Mucosa of rectum (tissue), 2 donors: ENCODE measurements at regions not wholly inside any gene's neighbourhood (a gene's known extent, or its start where the extent isn't known, plus 50 kb on each side); places are given as distances from the start of the nearest gene placed in this dataset.

Experiments
- H3K27ac ChIP-seq, 2 donors: one replicate each; pipeline ENCODE4 v1.7.0; 2013; ENCODE audit warnings: inconsistent platforms in 2 of 2, low read depth in 2 of 2, low read length in 2 of 2
- H3K27me3 ChIP-seq, 2 donors: one replicate each; pipeline ENCODE4 v1.7.0; 2013; ENCODE audit warnings: low read length in 2 of 2; ENCODE audit not compliant: control insufficient read depth in 2 of 2, insufficient read depth in 2 of 2
- H3K36me3 ChIP-seq, 2 donors: one replicate each; pipeline ENCODE4 v1.7.0; 2013; ENCODE audit warnings: low read length in 2 of 2; ENCODE audit not compliant: control insufficient read depth in 2 of 2, insufficient read depth in 2 of 2
- H3K4me1 ChIP-seq, 2 donors: one replicate each; pipeline ENCODE4 v1.7.0; 2013; ENCODE audit warnings: low read length in 2 of 2, mild to moderate bottlenecking in 1 of 2; ENCODE audit not compliant: control insufficient read depth in 2 of 2, insufficient read depth in 2 of 2
- H3K4me3 ChIP-seq, 2 donors: one replicate each; pipeline ENCODE4 v1.7.0; 2013; ENCODE audit warnings: low read length in 2 of 2
- H3K9ac ChIP-seq, 2 donors: one replicate each; pipeline ENCODE4 v1.7.0; 2013; ENCODE audit warnings: low read length in 2 of 2, low read depth in 1 of 2, mild to moderate bottlenecking in 1 of 2
- H3K9me3 ChIP-seq, 2 donors: one replicate each; pipeline ENCODE4 v1.7.0; 2013; ENCODE audit warnings: low read length in 2 of 2; ENCODE audit not compliant: control insufficient read depth in 2 of 2
- donor health status: healthy.
- donor health status: Normal muscosa, but diverticular disease.

- H3K9me3 ChIP-seq = no peaks in the 10 kb centered on the region
- no peaks in the 10 kb centered on the region for H3K4me1 ChIP-seq
- no peaks in the 10 kb centered on the region for H3K27me3 ChIP-seq
- H3K36me3 ChIP-seq = no peaks in the 10 kb centered on the region
- no peak overlapping the region for H3K4me3 ChIP-seq
- H3K27ac ChIP-seq = no peak overlapping the region
- no peak overlapping the region for H3K9ac ChIP-seq
Observed at GRCh38 chr12:91978143-91978542, 167.5 kb downstream of the BTG1 start.

GRCh38 chr12:91975891-91976290, 169.8 kb downstream of the BTG1 start:
- Histone ChIP-seq H3K9me3 (no peaks in the 10 kb centered on the region), H3K36me3 (no peaks in the 10 kb centered on the region), H3K4me1 (no peaks in the 10 kb centered on the region), H3K4me3 (no peak overlapping the region), H3K27me3 (no peaks in the 10 kb centered on the region), H3K27ac (no peak overlapping the region), H3K9ac (no peak overlapping the region)

- H3K4me3 ChIP-seq = no peak overlapping the region
- H3K9ac ChIP-seq = no peak overlapping the region
- H3K9me3 ChIP-seq = no peaks in the 10 kb centered on the region
Observed at GRCh38 chr12:91974541-91975085, 171.0 kb downstream of the BTG1 start.

GRCh38 chr12:91973813-91974212, 171.8 kb downstream of the BTG1 start:
- no peaks in the 10 kb centered on the region for H3K36me3 ChIP-seq
- H3K9me3 ChIP-seq = no peaks in the 10 kb centered on the region
- no peak overlapping the region for H3K27ac ChIP-seq
- no peaks in the 10 kb centered on the region for H3K4me1 ChIP-seq
- no peak overlapping the region for H3K4me3 ChIP-seq
- no peak overlapping the region for H3K9ac ChIP-seq
- H3K27me3 ChIP-seq = no peaks in the 10 kb centered on the region

More at GRCh38 chr12:91974541-91975085, 171.0 kb downstream of the BTG1 start:
- Histone ChIP-seq H3K27me3 (no peaks in the 10 kb centered on the region), H3K4me1 (no peaks in the 10 kb centered on the region), H3K27ac (no peak overlapping the region), H3K36me3 (no peaks in the 10 kb centered on the region)

- no peaks in the 10 kb centered on the region for H3K36me3 ChIP-seq
- H3K9me3 ChIP-seq = no peaks in the 10 kb centered on the region
- no peaks in the 10 kb centered on the region for H3K4me1 ChIP-seq
- no peaks in the 10 kb centered on the region for H3K27me3 ChIP-seq
- no peak overlapping the region for H3K4me3 ChIP-seq
- H3K27ac ChIP-seq = no peak overlapping the region
- H3K9ac ChIP-seq = no peak overlapping the region
Observed at GRCh38 chr12:91972896-91973295, 172.8 kb downstream of the BTG1 start.

- H3K4me3 ChIP-seq = no peak overlapping the region
- H3K9me3 ChIP-seq = no peaks in the 10 kb centered on the region
- H3K4me1 ChIP-seq = no peaks in the 10 kb centered on the region
- H3K9ac ChIP-seq = no peak overlapping the region
- H3K27ac ChIP-seq = no peak overlapping the region
- no peaks in the 10 kb centered on the region for H3K36me3 ChIP-seq
- H3K27me3 ChIP-seq = no peaks in the 10 kb centered on the region
Observed at GRCh38 chr12:91968777-91969171, 176.9 kb downstream of the BTG1 start.

- H3K9ac ChIP-seq = no peak overlapping the region
Observed at GRCh38 chr12:91968076-91968776, 177.4 kb downstream of the BTG1 start.

GRCh38 chr12:91967590-91967989, 178.1 kb downstream of the BTG1 start:
- no peaks in the 10 kb centered on the region for H3K9me3 ChIP-seq
- no peaks in the 10 kb centered on the region for H3K36me3 ChIP-seq
- H3K4me3 ChIP-seq = no peak overlapping the region
- H3K9ac ChIP-seq = no peak overlapping the region
- H3K27ac ChIP-seq = no peak overlapping the region
- H3K4me1 ChIP-seq = no peaks in the 10 kb centered on the region
- H3K27me3 ChIP-seq = no peaks in the 10 kb centered on the region

More at GRCh38 chr12:91968076-91968776, 177.4 kb downstream of the BTG1 start:
- no peaks in the 10 kb centered on the region for H3K36me3 ChIP-seq
- no peaks in the 10 kb centered on the region for H3K27me3 ChIP-seq
- no peak overlapping the region for H3K27ac ChIP-seq
- H3K4me1 ChIP-seq = no peaks in the 10 kb centered on the region
- no peak overlapping the region for H3K4me3 ChIP-seq
- H3K9me3 ChIP-seq = no peaks in the 10 kb centered on the region

- H3K27me3 ChIP-seq = no peaks in the 10 kb centered on the region
- H3K9me3 ChIP-seq = no peaks in the 10 kb centered on the region
- no peaks in the 10 kb centered on the region for H3K36me3 ChIP-seq
- no peak overlapping the region for H3K27ac ChIP-seq
- H3K4me1 ChIP-seq = no peaks in the 10 kb centered on the region
- H3K4me3 ChIP-seq = no peak overlapping the region
- no peak overlapping the region for H3K9ac ChIP-seq
Observed at GRCh38 chr12:91965781-91966180, 179.9 kb downstream of the BTG1 start.

- Histone ChIP-seq H3K4me1 (no peaks in the 10 kb centered on the region), H3K9ac (no peak overlapping the region), H3K27me3 (no peaks in the 10 kb centered on the region), H3K4me3 (no peak overlapping the region), H3K9me3 (no peaks in the 10 kb centered on the region), H3K27ac (no peak overlapping the region), H3K36me3 (no peaks in the 10 kb centered on the region)
Observed at GRCh38 chr12:91964501-91964900, 181.1 kb downstream of the BTG1 start.
